ENCODE measurements at regions not wholly inside any gene's neighbourhood (a gene's known extent, or its start where the extent isn't known, plus 50 kb on each side); places are given as distances from the start of the nearest gene placed in this dataset.
"Not testable (repeated sequence)": the region's sequence is repeated elsewhere in the genome, so short reads cannot be mapped to it uniquely, and the experiment has no call there.

- not testable (repeated sequence) for TF ChIP-seq CTCF, EZH2phosphoT487, EZH2 (IDR thresholded peaks at IDR 0.05)
Observed at GRCh38 chr2:111511062-111511461, 372.9 kb downstream of the ANAPC1 start.

Data from neural progenitor cell (in vitro differentiated cells).